GM21528 (cell line): ENCODE measurements at regions not wholly inside any gene's neighbourhood (a gene's known extent, or its start where the extent isn't known, plus 50 kb on each side); places are given as distances from the start of the nearest gene placed in this dataset.
"Not testable (repeated sequence)": the region's sequence is repeated elsewhere in the genome, so short reads cannot be mapped to it uniquely, and the experiment has no call there.

Experiments
- ATAC-seq: cut with Tn5 transposase; IDR thresholded peaks from one replicate; pipeline ENCODE4 v1.9.1; 2021; ENCODE audit warnings: mild to moderate bottlenecking, moderate library complexity; ENCODE audit not compliant: unreplicated experiment, low FRiP score

DNA sequence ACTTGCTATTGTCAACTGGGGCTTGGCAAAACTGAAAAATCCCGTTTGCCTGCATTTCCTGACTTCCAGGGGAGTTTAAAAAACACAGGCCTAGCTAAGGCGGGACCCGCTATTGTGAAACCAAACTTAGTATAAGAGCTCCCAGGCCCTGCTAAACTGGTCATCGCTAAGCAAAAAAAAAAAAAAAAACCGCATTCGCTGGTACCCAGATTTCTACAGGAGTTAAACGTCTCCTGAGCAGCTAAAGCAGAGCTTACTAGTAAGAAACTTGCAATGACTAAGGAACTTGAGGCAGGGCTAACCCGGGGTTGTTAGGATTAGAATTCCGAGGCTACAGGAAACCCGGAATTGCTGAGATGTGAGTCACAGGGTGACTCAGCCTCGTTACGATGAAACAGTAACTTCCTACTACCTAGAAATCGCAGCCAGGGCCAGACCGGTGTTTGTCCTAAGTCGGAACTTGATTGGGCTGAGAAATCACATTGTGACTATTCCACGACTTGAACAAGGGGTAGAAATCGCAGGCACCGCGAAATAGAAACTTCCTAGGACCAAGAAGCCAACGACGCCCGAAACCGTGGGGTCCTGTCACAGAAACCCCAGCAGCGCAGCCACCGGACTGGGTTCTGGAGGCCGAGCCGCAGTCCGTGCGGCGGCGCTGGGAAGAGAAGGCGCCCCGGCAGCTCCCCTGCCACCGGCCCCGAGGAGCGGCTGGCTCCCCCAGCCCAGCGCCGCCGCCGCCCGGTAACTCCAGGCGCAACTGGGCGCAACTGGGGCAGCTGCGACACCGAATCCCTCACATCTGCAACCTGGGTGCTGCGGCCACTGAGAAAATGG is 89.4 kb downstream of the ANXA2R start:
- peak; percentile 45 for ATAC-seq

DNA sequence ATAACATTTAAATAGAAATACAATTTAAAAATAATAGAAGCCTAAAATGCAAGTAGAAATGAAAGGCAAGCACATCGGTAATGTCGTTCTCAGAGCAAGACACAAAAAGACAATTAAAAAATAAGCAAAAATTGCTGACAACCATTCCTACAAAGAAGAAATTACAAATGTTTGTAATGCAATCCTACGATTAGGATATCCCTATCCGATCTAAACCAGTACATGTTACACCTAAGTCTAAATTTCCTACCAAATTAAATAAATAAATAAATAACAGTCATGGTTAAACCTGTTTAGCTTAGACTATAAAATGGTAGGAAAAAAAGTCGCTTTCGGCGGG is 90.0 kb downstream of the ANXA2R start:
- ATAC-seq, result no peak

- peak; percentile 66 for ATAC-seq
Measured at GRCh38 chr5:42949348-42950115, 90.6 kb downstream of the ANXA2R start.

DNA sequence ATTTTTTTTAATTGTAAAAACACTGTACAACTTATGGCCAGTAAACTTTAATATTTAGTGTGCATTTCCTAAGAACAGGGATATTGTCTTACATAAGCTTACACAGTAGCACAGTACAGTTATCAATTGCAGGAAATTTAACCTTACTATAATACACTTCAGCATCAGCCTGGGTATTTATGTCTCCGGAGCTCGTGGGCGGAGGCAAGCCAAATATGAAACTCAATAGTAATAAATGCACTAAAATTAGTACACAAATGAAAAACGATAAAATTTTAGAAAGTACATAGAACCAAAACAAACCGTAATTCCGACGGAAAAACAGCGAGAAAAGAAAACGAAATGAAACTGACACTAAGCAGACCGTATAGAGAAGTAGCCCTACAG is 91.2 kb downstream of the ANXA2R start:
- ATAC-seq, result peak; percentile 0

DNA sequence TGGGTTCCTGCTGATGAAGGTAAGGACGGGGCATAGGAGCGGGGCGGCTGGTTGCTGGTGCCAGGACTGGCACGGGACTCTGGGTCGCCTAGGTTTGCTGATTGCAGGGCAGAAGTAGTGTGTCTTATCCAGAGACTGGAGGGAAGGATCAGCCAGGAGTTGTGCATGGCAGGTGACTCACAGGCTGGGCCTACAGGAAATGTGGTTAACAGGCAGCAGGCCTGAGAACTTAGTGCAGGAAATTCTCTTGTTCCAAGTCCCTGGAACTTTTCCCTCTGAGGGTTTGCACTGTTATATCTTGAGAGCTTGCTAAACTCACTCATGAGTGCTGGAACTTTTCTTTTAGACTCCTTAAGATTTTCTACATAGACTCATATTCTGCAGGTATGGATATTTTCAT is 95.1 kb downstream of the ANXA2R start:
- no peak for ATAC-seq

- no peak for ATAC-seq
Measured at GRCh38 chr5:42943931-42944631, 96.0 kb downstream of the ANXA2R start.

- ATAC-seq, result no peak
Measured at GRCh38 chr5:42940853-42941252, 99.3 kb downstream of the ANXA2R start.

DNA sequence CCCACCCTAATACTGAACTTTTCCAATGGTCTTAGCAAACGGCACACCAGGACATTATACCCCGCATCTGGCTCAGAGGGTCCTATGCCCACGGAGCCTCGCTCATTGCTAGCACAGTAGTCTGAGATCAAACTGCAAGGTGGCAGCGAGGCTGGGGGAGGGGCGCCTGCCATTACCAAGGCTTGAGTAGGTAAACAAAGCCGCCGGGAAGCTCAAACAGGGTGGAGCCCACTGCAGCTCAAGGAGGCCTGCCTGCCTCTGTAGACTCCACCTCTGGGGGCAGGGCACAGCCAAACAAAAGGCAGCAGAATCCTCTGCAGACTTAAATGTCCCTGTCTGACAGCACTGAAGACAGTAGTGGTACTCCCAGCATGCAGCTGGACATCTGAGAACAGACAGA is 108.1 kb downstream of the ANXA2R start:
- ATAC-seq, result not testable (repeated sequence)

DNA sequence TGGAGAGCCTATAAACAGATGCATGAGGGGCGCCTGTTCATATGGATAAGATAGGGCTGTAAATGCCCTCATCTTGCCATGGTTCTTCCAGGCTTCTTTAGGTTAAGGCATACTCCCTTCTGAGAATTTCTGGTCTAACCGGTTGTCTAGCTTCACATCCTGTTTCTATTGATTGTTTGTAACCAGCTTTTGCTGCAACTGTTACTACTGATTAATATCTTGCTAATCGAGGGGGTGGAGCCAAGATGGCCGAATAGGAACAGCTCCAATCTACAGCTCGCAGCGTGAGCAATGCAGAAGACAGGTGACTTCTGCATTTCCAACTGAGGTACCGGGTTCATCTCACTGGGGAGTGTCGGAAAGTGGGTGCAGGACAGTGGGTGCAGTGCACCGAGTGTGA is 108.7 kb downstream of the ANXA2R start:
- ATAC-seq, result not testable (repeated sequence)

GRCh38 chr5:42930934-42931333 is 109.2 kb downstream of the ANXA2R start:
- no peak for ATAC-seq

- no peak for ATAC-seq
Measured at GRCh38 chr5:42929871-42930270, 110.2 kb downstream of the ANXA2R start.

DNA sequence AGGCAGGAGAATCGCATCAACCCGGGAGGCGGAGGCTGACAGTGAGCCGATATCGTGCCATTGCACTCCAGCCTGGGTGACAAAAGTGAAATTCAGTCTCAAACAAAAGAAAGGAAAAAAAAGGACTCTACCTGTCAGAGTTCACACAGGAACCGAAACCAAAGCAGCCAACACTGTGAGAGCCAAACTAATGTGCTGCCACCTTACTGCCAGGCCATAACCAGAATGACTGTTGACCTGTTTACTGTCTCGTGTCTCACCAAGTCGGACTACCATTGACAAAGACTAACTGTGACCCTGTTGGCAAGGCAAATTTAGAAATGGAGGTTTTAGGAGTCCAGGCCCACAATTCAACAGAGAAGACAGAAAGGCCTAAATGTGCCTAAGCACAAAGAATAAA is 112.4 kb downstream of the ANXA2R start:
- ATAC-seq, result peak; percentile 75

GRCh38 chr5:42924686-42925085 is 113.0 kb upstream of the SELENOP start:
- no peak for ATAC-seq

DNA sequence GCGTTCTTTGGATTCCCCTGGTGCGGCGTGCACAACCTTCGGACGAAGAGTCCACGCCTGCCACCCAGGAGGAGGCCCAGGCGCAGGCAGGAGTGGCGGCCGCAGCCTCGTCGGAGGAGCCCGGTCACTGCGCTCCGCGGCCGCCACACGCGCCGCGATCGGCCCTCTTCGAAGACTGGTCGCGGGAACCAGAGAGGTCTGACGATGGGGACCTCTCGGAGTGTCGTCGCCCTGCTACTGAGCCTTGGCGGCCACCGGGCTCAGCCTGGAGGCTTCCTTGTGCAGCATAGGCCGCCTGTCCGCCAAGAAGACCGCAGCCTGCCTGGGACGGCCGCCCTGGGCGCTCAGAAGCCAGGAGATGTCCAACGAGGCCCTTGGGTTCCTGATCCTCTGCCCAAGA is 112.5 kb upstream of the SELENOP start:
- ATAC-seq, result no peak

- ATAC-seq, result no peak
Measured at GRCh38 chr5:42923710-42924109, 112.0 kb upstream of the SELENOP start.

- no peak for ATAC-seq
Measured at GRCh38 chr5:42919600-42919999, 107.9 kb upstream of the SELENOP start.

DNA sequence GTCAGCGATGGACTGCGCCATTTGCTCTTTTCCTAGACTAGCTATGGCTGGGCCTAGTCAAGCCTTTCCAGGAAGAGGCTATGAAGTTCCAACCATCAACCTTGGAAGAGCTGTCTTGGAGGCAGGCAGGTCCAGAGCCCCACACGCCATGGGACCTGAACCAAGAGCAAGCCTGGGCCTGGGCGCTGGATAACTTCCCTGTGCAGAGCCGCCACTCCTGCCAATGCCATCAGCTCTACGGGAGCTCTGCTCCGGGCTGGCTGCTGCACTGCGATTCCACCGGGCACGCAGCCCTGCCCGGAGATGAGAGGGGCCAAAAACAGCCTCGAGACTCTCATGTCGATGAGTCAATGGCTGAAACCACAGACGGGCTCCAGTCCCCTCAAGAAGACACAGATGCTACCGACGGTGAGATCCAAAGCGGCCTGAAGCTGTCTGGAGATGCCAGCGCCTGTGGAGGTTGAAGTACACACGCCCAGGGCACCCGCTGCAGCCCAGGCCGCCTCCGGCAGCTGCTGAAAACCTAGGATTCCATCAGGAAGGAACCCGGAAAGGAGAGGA is 103.7 kb upstream of the SELENOP start:
- ATAC-seq, result no peak

GRCh38 chr5:42912184-42912798 is 100.6 kb upstream of the SELENOP start:
- ATAC-seq, result no peak

GRCh38 chr5:42908509-42909488 is 97.1 kb upstream of the SELENOP start:
- ATAC-seq, result peak; percentile 92
